ENCODE measurements at regions not wholly inside any gene's neighbourhood (a gene's known extent, or its start where the extent isn't known, plus 50 kb on each side); places are given as distances from the start of the nearest gene placed in this dataset.
A peak's percentile ranks its signal among the peaks of the same experiment; 100 is the strongest.

DNA sequence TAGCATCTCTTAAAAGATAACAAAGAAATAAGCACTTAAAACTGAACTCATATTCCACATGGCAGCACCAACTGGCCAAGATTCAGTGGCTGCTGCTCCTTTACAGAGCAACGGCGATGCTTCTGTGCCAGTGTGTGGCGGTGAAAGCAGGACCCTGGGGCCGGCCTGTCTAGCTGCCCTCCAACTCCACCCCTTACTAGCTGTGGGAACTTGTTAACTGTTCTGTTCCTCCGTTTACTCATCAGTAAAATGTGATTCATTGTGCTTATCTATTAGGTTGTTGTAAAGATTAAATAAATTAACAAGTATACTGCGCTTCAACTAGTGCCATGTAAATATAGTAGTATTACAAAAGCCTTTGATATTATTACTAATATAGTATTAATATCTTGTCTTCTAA is 133.2 kb downstream of the GDAP2 start:
- intact Hi-C loops (cut with DNase I), result loop anchor here in 1 of 10 donors (10.0 kb wide), 1 partner anchor 99 kb away; no protein-coding TSS in a partner anchor
- DNase-seq (no peak), ATAC-seq (no peak)
- Histone ChIP-seq H3K4me3 (no peak overlapping the region), H3K9me3 (no peaks in the 10 kb centered on the region), H3K4me1 (peaks cover 0 to 28% (median 19%) of the 10 kb centered on the region in 12 donors), H3K36me3 (no peaks in the 10 kb centered on the region), H3K27ac (peak overlapping the region in 1 of 12 donors; percentile 17), H3K27me3 (no peaks in the 10 kb centered on the region)
- TF ChIP-seq, protein P1, sequence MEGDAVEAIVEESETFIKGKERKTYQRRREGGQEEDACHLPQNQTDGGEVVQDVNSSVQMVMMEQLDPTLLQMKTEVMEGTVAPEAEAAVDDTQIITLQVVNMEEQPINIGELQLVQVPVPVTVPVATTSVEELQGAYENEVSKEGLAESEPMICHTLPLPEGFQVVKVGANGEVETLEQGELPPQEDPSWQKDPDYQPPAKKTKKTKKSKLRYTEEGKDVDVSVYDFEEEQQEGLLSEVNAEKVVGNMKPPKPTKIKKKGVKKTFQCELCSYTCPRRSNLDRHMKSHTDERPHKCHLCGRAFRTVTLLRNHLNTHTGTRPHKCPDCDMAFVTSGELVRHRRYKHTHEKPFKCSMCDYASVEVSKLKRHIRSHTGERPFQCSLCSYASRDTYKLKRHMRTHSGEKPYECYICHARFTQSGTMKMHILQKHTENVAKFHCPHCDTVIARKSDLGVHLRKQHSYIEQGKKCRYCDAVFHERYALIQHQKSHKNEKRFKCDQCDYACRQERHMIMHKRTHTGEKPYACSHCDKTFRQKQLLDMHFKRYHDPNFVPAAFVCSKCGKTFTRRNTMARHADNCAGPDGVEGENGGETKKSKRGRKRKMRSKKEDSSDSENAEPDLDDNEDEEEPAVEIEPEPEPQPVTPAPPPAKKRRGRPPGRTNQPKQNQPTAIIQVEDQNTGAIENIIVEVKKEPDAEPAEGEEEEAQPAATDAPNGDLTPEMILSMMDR (IDR thresholded peaks at IDR 0.05), result no peak
- TF ChIP-seq POLR2A (IDR thresholded peaks at IDR 0.05), result no peak
- WGBS, 4 donors, result 80 to 87% (median 83%) methylated on average over 6 of the region's 6 CpGs

DNA sequence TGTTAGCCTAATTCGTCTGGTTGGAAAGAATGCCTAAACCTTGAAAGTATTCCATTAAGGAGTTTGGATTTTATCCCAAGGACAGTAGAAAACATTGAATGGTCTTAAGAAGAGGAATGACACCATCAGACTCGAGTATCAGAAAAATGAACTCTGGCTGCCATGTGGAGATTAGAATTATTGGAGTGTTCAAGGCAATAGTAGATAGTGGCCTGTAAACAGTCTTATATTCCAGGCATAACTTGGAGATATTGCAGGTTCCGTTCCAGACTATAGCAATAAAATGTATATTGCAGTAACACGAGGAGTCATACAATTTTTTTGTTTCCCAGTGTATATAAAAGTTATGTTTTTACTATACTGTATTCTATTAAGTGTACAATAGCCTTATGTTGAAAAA is 130.9 kb downstream of the GDAP2 start:
- no peaks in the 10 kb centered on the region for H3K9me3 ChIP-seq
- no peak overlapping the region for H3K27ac ChIP-seq
- no peak overlapping the region for H3K4me3 ChIP-seq
- intact Hi-C loops (cut with DNase I), result loop anchor here in 1 of 10 donors (10.0 kb wide), 1 partner anchor 96 kb away; no protein-coding TSS in a partner anchor
- no peak for TF ChIP-seq POLR2A (IDR thresholded peaks at IDR 0.05)
- TF ChIP-seq, protein P1 (IDR thresholded peaks at IDR 0.05), result no peak
- no peaks in the 10 kb centered on the region for H3K36me3 ChIP-seq
- no peaks in the 10 kb centered on the region for H3K27me3 ChIP-seq
- ATAC-seq, result no peak
- 68 to 79% (median 75%) methylated on average over 4 of the region's 4 CpGs for WGBS, 4 donors
- peaks cover 0 to 31% (median 18%) of the 10 kb centered on the region in 12 donors for H3K4me1 ChIP-seq
- no peak for DNase-seq

DNA sequence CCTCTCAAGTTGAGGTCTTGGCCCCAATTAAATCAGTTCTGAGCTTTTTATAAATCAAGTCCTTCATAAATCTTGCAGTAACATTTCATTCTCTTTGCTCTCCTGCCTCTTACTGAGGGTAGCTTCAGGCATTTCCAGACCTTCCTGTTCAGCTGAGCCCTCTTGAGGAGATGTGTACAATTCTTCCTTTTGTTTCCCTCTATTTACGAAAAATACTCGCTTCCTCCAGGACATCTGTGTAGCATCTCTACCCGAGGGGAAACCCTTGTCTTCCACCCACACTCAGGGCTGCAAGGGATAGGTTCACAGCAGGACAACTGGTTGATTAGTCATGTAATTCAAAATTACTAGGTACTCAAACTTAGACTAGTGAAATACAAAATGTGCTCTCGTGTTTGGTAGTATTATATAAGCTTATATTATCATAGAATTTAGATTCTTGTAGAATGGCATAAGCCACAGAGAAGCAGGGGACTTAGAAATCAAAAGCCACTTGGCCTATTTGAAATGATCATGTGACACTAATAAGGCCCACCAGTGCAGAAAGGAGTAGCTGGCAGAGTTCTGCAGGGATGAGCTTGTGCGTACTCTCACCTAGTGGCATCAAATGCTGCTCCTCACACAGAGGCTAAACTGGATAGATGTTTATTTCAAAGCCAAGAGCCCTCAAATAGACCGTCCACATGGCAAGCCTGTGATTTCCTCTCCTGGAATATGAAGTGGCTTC is 126.7 kb downstream of the GDAP2 start:
- ATAC-seq (no peak), DNase-seq (no peak)
- intact Hi-C loops (cut with DNase I), result no loop called here
- 56 to 70% (median 63%) methylated on average over 6 of the region's 6 CpGs for WGBS, 4 donors
- Histone ChIP-seq H3K9me3 (peaks cover 0 to 5% (median 0%) of the 10 kb centered on the region in 12 donors), H3K4me3 (no peak overlapping the region), H3K36me3 (no peaks in the 10 kb centered on the region), H3K27me3 (no peaks in the 10 kb centered on the region), H3K4me1 (peaks cover 0 to 7% (median 0%) of the 10 kb centered on the region in 12 donors), H3K27ac (peak overlapping the region in 2 of 12 donors; percentile 28 to 53)
- TF ChIP-seq, protein P1 (IDR thresholded peaks at IDR 0.05), result no peak
- no peak for TF ChIP-seq POLR2A (IDR thresholded peaks at IDR 0.05)

DNA sequence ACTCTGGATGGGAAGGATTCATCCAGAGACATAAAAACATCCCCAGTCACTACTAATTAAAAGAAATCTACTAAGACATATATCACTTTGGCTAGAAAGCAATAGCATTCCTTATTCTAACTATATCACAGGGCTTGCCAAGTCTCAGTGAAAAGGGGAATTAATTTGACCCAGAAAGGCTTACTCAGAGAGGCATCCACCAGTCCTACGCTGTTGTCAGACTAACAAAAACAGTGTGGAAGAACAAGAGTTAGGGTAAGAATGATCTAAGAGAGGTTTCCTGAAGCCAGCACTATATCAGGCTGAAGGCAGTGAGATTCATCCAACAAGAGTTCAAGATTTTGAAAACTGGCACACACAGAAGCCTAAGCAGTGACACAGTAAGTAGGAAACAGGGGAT is 126.1 kb downstream of the GDAP2 start:
- Histone ChIP-seq H3K36me3 (no peaks in the 10 kb centered on the region), H3K4me1 (peaks cover 0 to 7% (median 0%) of the 10 kb centered on the region in 12 donors), H3K27ac (peak overlapping the region in 2 of 12 donors; percentile 27 to 28), H3K27me3 (no peaks in the 10 kb centered on the region), H3K9me3 (peaks cover 0 to 7% (median 0%) of the 10 kb centered on the region in 12 donors), H3K4me3 (no peak overlapping the region)
- no peak for ATAC-seq
- no peak for TF ChIP-seq POLR2A (IDR thresholded peaks at IDR 0.05)
- TF ChIP-seq, protein P1 (IDR thresholded peaks at IDR 0.05), result no peak
- no peak for DNase-seq
- intact Hi-C loops (cut with DNase I), result no loop called here
- 62 to 76% (median 67%) methylated on average over 1 of the region's 1 CpG for WGBS, 4 donors

All from heart left ventricle (tissue), 16 donors.